ENCODE measurements at regions not wholly inside any gene's neighbourhood (a gene's known extent, or its start where the extent isn't known, plus 50 kb on each side); places are given as distances from the start of the nearest gene placed in this dataset.
A peak's percentile ranks its signal among the peaks of the same experiment; 100 is the strongest.

- DNase-seq, result no peak
These were observed 144.0 kb upstream of the MYCN start for GRCh38 chr2:15796167-15796942.

- DNase-seq, result no peak
These were observed 143.0 kb upstream of the MYCN start for GRCh38 chr2:15797231-15797938.

GRCh38 chr2:15797939-15798281, 142.4 kb upstream of the MYCN start:
- DNase-seq, result no peak

GRCh38 chr2:15798701-15799431, 141.5 kb upstream of the MYCN start:
- no peak for DNase-seq

GRCh38 chr2:15799432-15799827, 140.9 kb upstream of the MYCN start:
- no peak for DNase-seq

- no peak for DNase-seq
These were observed 139.6 kb upstream of the MYCN start for GRCh38 chr2:15800495-15801329.

- DNase-seq, result no peak
These were observed 138.9 kb upstream of the MYCN start for GRCh38 chr2:15801439-15801838.

- DNase-seq, result no peak
These were observed 138.4 kb upstream of the MYCN start for GRCh38 chr2:15801904-15802303.

GRCh38 chr2:15802657-15803542, 137.4 kb upstream of the MYCN start:
- no peak for DNase-seq

- no peak for DNase-seq
These were observed 136.7 kb upstream of the MYCN start for GRCh38 chr2:15803543-15804245.

- no peak for DNase-seq
These were observed 136.1 kb upstream of the MYCN start for GRCh38 chr2:15804246-15804619.

- DNase-seq, result no peak
These were observed 135.7 kb upstream of the MYCN start for GRCh38 chr2:15804691-15805090.

- DNase-seq, result no peak
These were observed 135.1 kb upstream of the MYCN start for GRCh38 chr2:15805206-15805605.

GRCh38 chr2:15805772-15806171, 134.6 kb upstream of the MYCN start:
- DNase-seq, result no peak

GRCh38 chr2:15806801-15807417, 133.4 kb upstream of the MYCN start:
- no peak for DNase-seq

GRCh38 chr2:15807418-15808203, 132.7 kb upstream of the MYCN start:
- DNase-seq, result no peak

- DNase-seq, result no peak
These were observed 132.0 kb upstream of the MYCN start for GRCh38 chr2:15808204-15808910.

- peak; percentile 25 for DNase-seq
These were observed 131.4 kb upstream of the MYCN start for GRCh38 chr2:15808944-15809343.

- no peak for DNase-seq
These were observed 130.9 kb upstream of the MYCN start for GRCh38 chr2:15809404-15809803.
